ENCODE measurements at regions not wholly inside any gene's neighbourhood (a gene's known extent, or its start where the extent isn't known, plus 50 kb on each side); places are given as distances from the start of the nearest gene placed in this dataset.

GRCh38 chr5:73254642-73255041, 81.6 kb downstream of the TMEM174 start:
- DNase-seq, result no peak

- DNase-seq, result no peak
These were observed 80.2 kb downstream of the TMEM174 start for GRCh38 chr5:73253047-73253660.

- DNase-seq, result no peak
These were observed 77.7 kb downstream of the TMEM174 start for GRCh38 chr5:73250645-73251044.

GRCh38 chr5:73242735-73243134, 69.7 kb downstream of the TMEM174 start:
- no peak for DNase-seq

GRCh38 chr5:73238873-73239272, 65.9 kb downstream of the TMEM174 start:
- no peak for DNase-seq

DNA sequence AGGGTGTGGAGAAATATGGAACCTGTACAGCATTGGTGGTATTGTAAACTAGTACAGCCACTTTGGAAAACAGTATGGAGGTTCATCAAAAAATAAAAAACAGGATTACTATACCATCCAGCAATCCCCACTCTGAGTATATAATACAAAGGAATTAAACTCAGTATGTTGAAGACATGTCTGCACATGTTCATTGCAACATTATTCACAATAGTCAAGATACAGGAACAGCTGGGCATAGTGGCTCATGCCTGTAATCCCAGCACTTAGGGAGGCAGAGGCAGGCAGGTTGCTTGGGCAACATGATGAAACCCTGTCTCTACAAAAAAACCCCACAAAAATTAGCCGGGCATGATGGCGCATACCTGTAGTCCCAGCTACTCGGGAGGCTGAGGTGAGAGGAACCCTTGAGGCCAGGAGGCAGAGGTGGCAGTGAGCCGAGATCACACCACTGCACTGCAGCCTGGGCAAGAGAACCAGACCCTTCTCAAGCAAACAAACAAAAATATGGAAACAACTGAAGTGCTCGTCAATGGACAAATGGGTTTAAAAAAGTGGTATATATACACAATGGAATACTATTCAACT, 63.6 kb downstream of the TMEM174 start:
- no peak for DNase-seq

DNA sequence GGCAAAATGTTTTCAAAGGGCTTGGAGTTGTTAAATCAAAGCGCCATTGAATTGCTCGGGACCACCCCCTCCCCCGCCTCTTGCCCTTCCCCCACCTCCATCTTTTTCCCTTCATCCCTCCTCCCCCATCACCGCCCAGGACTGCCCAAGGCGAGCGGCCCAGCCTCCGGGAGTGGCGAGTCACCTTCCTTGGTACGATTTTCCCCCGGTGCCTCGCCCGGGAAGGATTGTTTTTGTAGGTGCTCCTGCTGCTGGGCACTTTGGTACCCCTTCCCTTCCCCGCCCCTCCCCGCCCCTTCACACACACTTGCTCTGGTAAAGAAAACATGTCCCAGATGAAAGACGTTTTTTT, 61.2 kb downstream of the TMEM174 start:
- DNase-seq, result no peak

GRCh38 chr5:73233461-73234203, 60.6 kb downstream of the TMEM174 start:
- DNase-seq, result no peak

GRCh38 chr5:73233053-73233460, 60.1 kb downstream of the TMEM174 start:
- DNase-seq, result no peak

DNA sequence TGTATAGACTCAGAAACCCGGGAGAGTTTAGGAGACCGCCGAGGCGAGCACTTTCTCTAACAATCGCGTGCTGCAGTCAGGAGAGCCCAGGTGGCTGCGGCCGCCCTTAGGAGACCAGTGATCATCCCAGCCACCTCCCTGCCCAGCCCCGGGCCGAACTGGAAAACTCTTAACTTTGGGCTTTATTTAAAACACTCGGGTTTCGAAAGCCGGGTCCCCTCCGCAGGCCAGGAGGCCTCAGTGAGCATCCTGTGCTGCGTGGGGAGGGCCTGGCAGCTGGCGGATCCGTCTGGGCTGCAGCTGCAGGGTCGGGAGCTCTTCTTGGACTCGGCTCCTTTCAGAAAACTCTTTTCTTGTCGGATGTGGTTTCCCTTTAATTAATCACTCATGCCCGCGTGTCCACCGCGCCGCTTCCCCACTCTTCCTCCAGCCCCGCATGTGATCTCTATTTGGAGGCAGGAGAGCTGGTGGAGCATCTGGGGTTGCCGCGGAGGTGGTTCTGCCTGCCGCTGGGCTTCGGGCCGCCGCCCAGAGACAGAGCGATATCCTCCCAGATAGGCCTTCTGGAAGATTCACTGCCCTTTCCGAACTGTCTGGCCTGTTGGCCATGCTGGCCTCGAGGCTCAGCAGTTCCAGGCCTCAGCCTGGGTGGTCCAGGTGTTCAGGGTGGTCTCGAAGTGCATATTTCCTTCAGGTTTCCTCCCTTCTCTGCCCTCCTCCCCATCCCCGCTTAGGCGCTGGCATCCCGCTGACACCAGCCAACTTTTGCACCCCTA, 59.5 kb downstream of the TMEM174 start:
- no peak for DNase-seq

GRCh38 chr5:73231246-73231778, 58.3 kb downstream of the TMEM174 start:
- no peak for DNase-seq

- DNase-seq, result no peak
These were observed 57.6 kb downstream of the TMEM174 start for GRCh38 chr5:73230264-73231245.

- no peak for DNase-seq
These were observed 56.3 kb downstream of the TMEM174 start for GRCh38 chr5:73229271-73229670.

DNA sequence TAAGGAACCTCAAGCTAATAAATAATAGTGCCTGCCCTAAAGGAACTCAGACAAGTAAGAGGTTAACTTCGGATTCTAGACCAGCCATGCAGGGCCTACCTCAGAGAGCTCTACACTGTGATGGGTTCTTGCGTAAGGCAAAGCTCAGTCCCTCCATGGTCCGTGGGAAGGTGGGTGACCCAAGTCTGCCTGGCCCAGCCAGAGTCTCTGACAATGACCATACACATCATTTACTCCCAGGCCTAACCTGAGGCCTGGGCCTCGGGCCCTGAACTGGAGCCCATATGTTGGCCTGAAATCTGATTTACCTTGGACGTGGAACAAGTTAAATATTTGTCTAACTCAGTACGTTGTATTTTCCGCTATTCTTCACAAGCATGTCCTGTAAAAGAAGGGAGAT, 55.1 kb downstream of the TMEM174 start:
- no peak for DNase-seq
